ENCODE measurements at regions not wholly inside any gene's neighbourhood (a gene's known extent, or its start where the extent isn't known, plus 50 kb on each side); places are given as distances from the start of the nearest gene placed in this dataset.

GRCh38 chr3:73952781-73953180 lies 328.0 kb upstream of the PDZRN3 start:
- Histone ChIP-seq H3K4me3 (replicated peaks in 1 of 3; ENCODE audit: low read depth in 2 of 3, low read length in 3 of 3) (no peak overlapping the region), H2AFZ (ENCODE audit: insufficient read depth, low read depth, low read length, poor library complexity, severe bottlenecking) (no peak overlapping the region), H3K36me3 (replicated peaks in 1 of 2; ENCODE audit: control insufficient read depth in 1 of 2, insufficient read depth in 2 of 2, low read length in 2 of 2) (no peaks in the 10 kb centered on the region), H3K9me3 (replicated peaks in 1 of 2; ENCODE audit: control insufficient read depth in 1 of 2, insufficient read depth in 1 of 2, low read length in 2 of 2) (peaks cover 0 to 4% of the 10 kb centered on the region in 2 donors), H3K79me2 (ENCODE audit: insufficient read depth, low read length) (no peaks in the 10 kb centered on the region), H3K4me2 (replicated peaks; ENCODE audit: extremely low read depth, low read length, poor library complexity, severe bottlenecking) (no peak overlapping the region), H4K20me1 (ENCODE audit: insufficient read depth, low read length) (no peaks in the 10 kb centered on the region), H3K9ac (ENCODE audit: insufficient read depth, low read length, poor library complexity, severe bottlenecking) (no peak overlapping the region), H3K27me3 (ENCODE audit: control insufficient read depth in 2 of 2, insufficient read depth in 2 of 2, low read length in 2 of 2) (no peaks in the 10 kb centered on the region), H3K27ac (ENCODE audit: low read depth in 1 of 2, low read length in 2 of 2) (no peak overlapping the region), H3K4me1 (ENCODE audit: control insufficient read depth in 1 of 2, insufficient read depth in 2 of 2, low read length in 2 of 2) (no peaks in the 10 kb centered on the region)
- Mint-ChIP-seq H3K9me3 (peaks cover 0 to 7% (median 0%) of the 10 kb centered on the region in 7 donors), H3K4me3 (no peak overlapping the region), H3K27me3 (ENCODE audit: low read depth in 3 of 3) (no peaks in the 10 kb centered on the region), H3K27ac (no peak overlapping the region), H3K36me3 (no peaks in the 10 kb centered on the region), H3K4me1 (no peaks in the 10 kb centered on the region)
- no CpG with 5 or more reads among the region's 1 CpG for WGBS (ENCODE audit: insufficient coverage)
- TF ChIP-seq CTCF (IDR thresholded peaks at IDR 0.05) = no peak
- no peak for DNase-seq
- intact Hi-C loops (cut with micrococcal nuclease) = no loop called here

DNA sequence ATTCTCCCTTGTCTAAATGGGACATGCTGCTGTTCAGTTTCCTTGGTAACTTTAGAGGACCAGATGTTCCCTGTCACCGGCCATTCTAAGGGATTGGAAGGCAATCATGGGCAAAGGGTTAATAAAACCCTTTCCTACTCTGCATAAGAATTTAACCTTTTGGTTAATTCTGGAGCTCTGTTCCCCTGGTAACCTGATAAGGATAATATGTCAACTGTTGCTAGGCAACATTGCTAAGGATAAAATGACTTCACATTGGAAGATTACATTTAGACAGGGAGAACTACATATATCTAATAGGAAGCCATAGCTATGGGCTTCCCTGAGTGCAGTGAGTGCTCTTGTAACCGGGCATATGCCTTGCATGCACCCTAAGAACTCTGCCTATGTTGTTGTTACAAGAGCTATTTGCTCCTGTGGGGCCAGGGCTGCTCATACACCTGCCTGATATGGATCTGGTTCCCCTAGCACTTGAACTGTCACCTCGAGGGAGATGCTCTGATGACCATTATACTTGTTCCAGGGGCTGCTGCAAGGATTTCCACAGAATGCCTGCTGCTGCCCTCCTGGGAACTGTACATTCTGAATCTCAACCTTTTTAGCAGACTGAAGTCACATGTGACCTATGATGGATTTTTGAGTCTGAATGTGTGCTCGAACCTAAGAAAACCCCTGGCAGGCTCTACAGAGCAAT lies 326.3 kb upstream of the PDZRN3 start:
- Histone ChIP-seq H3K9ac (ENCODE audit: insufficient read depth, low read length, poor library complexity, severe bottlenecking) (no peak overlapping the region), H3K27me3 (ENCODE audit: control insufficient read depth in 2 of 2, insufficient read depth in 2 of 2, low read length in 2 of 2) (no peaks in the 10 kb centered on the region), H2AFZ (ENCODE audit: insufficient read depth, low read depth, low read length, poor library complexity, severe bottlenecking) (no peak overlapping the region), H3K4me2 (replicated peaks; ENCODE audit: extremely low read depth, low read length, poor library complexity, severe bottlenecking) (no peak overlapping the region), H3K79me2 (ENCODE audit: insufficient read depth, low read length) (no peaks in the 10 kb centered on the region), H3K4me1 (ENCODE audit: control insufficient read depth in 1 of 2, insufficient read depth in 2 of 2, low read length in 2 of 2) (no peaks in the 10 kb centered on the region), H4K20me1 (ENCODE audit: insufficient read depth, low read length) (no peaks in the 10 kb centered on the region), H3K9me3 (replicated peaks in 1 of 2; ENCODE audit: control insufficient read depth in 1 of 2, insufficient read depth in 1 of 2, low read length in 2 of 2) (peaks cover 0 to 4% of the 10 kb centered on the region in 2 donors), H3K36me3 (replicated peaks in 1 of 2; ENCODE audit: control insufficient read depth in 1 of 2, insufficient read depth in 2 of 2, low read length in 2 of 2) (no peaks in the 10 kb centered on the region), H3K27ac (ENCODE audit: low read depth in 1 of 2, low read length in 2 of 2) (no peak overlapping the region), H3K4me3 (replicated peaks in 1 of 3; ENCODE audit: low read depth in 2 of 3, low read length in 3 of 3) (no peak overlapping the region)
- H3K4me3 Mint-ChIP-seq = no peak overlapping the region
- intact Hi-C loops (cut with micrococcal nuclease) = no loop called here
- TF ChIP-seq CTCF (IDR thresholded peaks at IDR 0.05) = no peak
- 64% methylated on average over 3 of the region's 4 CpGs for WGBS (ENCODE audit: insufficient coverage)
- no peaks in the 10 kb centered on the region for H3K4me1 Mint-ChIP-seq
- H3K27me3 Mint-ChIP-seq (ENCODE audit: low read depth in 3 of 3) = no peaks in the 10 kb centered on the region
- H3K9me3 Mint-ChIP-seq = peaks cover 0 to 8% (median 0%) of the 10 kb centered on the region in 7 donors
- no peaks in the 10 kb centered on the region for H3K36me3 Mint-ChIP-seq
- H3K27ac Mint-ChIP-seq = no peak overlapping the region
- DNase-seq = no peak

Data from CD14-positive monocyte (primary cell).